Keratinocyte (primary cell): ENCODE measurements at regions not wholly inside any gene's neighbourhood (a gene's known extent, or its start where the extent isn't known, plus 50 kb on each side); places are given as distances from the start of the nearest gene placed in this dataset.

ENCODE experiments used
- DNase-seq: peaks from one replicate; pipeline ENCODE4 v3.0.0-alpha.2; 2011; ENCODE audit warnings: low read depth, missing footprints, low spot score
- FAIRE-seq: peaks from 2 replicates; lab custom pipeline; 2011; peaks lifted over from hg19 to GRCh38; lab: Jason Lieb, UNC
- H2AFZ ChIP-seq: 2 replicates; pipeline ENCODE4 v1.6.0; 2012; ENCODE audit warnings: low read length, control low read depth, inconsistent platforms; ENCODE audit not compliant: control insufficient read depth
- H3K27ac ChIP-seq: 2 replicates; pipeline ENCODE4 v1.5.1; 2011; ENCODE audit warnings: low read length; ENCODE audit not compliant: control insufficient read depth, insufficient read depth
- H3K27me3 ChIP-seq: 3 replicates; pipeline ENCODE4 v1.6.0; 2011; ENCODE audit warnings: low read length; ENCODE audit not compliant: control insufficient read depth, insufficient read depth; ENCODE audit errors: extremely low read depth
- H3K36me3 ChIP-seq, 2 experiments: 2 replicates in 1 of 2; 3 replicates in 1 of 2; pipeline ENCODE4 v1.5.1; 2011; ENCODE audit warnings: low read length in 2 of 2, mild to moderate bottlenecking in 1 of 2; ENCODE audit not compliant: control insufficient read depth in 2 of 2, insufficient read depth in 2 of 2; ENCODE audit errors: extremely low read depth in 1 of 2
- H3K4me1 ChIP-seq: 3 replicates; pipeline ENCODE4 v1.5.1; 2011; ENCODE audit warnings: low read length; ENCODE audit not compliant: control insufficient read depth, insufficient read depth; ENCODE audit errors: extremely low read depth
- H3K4me2 ChIP-seq: 3 replicates; pipeline ENCODE4 v1.6.0; 2011; ENCODE audit warnings: low read depth, low read length; ENCODE audit not compliant: control insufficient read depth, insufficient read depth; ENCODE audit errors: extremely low read depth
- H3K4me3 ChIP-seq, 3 experiments: fragments of 200-600 bp in 1 of 3; sonication (generic) in 1 of 3; 2 replicates in 2 of 3; 3 replicates in 1 of 3; pipeline ENCODE4 v1.5.1; 2011 to 2016; ENCODE audit warnings: low read length in 3 of 3, mild to moderate bottlenecking in 3 of 3, control low read depth in 2 of 3, inconsistent platforms in 1 of 3, low read depth in 1 of 3, mixed read lengths in 1 of 3, mixed run types in 1 of 3, moderate library complexity in 1 of 3; ENCODE audit not compliant: control insufficient read depth in 2 of 3, insufficient read depth in 2 of 3; ENCODE audit errors: extremely low read depth in 1 of 3
- H3K79me2 ChIP-seq: 2 replicates; pipeline ENCODE4 v1.6.0; 2012; ENCODE audit warnings: low read length; ENCODE audit not compliant: control insufficient read depth, insufficient read depth
- H3K9ac ChIP-seq: 3 replicates; pipeline ENCODE4 v1.6.0; 2011; ENCODE audit warnings: low read length; ENCODE audit not compliant: control insufficient read depth, insufficient read depth; ENCODE audit errors: extremely low read depth
- H3K9me1 ChIP-seq: 3 replicates; pipeline ENCODE4 v1.6.0; 2011; ENCODE audit warnings: low read length; ENCODE audit not compliant: control insufficient read depth, insufficient read depth; ENCODE audit errors: extremely low read depth
- H3K9me3 ChIP-seq: 2 replicates; pipeline ENCODE4 v1.5.1; 2012; ENCODE audit warnings: low read depth, low read length; ENCODE audit not compliant: control insufficient read depth
- H4K20me1 ChIP-seq: 3 replicates; pipeline ENCODE4 v1.6.0; 2011; ENCODE audit warnings: low read length; ENCODE audit not compliant: control insufficient read depth, insufficient read depth; ENCODE audit errors: extremely low read depth
- EZH2 ChIP-seq: IDR thresholded peaks from one replicate; pipeline ENCODE4 v1.6.1; 2012; ENCODE audit warnings: inconsistent platforms, mild to moderate bottlenecking, low read length, moderate library complexity
- dilution Hi-C: fragments of 300-500 bp; cut with MboI; formaldehyde crosslinking; loops from one replicate; pipeline ENCODE4 v1.7.0; 2020; ENCODE audit warnings: low sequenced_read_pairs; ENCODE audit not compliant: extremely low pct_ligation_motif_present
- TF ChIP-seq, protein P1 (sequence below), 3 experiments: IDR thresholded peaks in 1 of 3; conservative IDR thresholded peaks in 1 of 3; optimal IDR thresholded peaks in 1 of 3; 2 replicates in 2 of 3; 3 replicates in 1 of 3; pipeline versions ENCODE3 to v1.5.1; 2011; ENCODE audit warnings: low read length in 3 of 3, mild to moderate bottlenecking in 3 of 3, moderate library complexity in 2 of 3, control low read depth in 1 of 3, inconsistent platforms in 1 of 3; ENCODE audit not compliant: insufficient read depth in 2 of 3; ENCODE audit errors: extremely low read depth in 1 of 3

DNA sequence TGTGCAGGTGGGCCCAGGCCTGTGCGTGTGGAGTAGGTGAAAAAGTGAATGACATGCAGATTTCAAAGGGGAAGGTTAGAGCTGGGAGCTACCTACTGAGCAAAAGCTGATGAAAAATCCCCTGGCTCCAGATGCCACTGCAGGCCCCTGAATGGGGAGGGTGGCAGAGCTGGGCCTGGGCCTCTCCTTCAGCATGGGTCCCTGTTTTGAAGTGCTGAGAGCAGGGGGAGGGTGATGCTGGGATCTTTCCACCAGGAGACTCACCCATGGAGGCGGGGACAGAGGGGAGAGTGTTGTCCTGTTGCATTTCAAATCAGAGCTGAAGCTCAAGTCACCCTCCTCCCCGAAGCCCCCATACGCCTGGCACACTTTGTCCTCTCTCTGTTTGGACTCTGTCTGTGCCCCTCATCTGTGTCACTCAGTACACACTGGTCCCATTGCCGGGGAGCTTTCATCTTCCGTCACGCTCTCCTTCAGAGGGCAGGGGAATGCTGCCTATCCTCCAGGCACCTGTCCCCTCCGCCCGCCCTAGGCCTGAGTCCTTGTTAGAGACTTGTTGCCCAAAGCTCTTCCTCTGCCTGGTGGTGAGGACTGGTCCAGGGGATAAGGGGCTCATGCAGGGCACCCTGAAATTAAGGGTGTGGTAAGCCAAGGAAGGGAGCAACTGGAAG lies 206.6 kb downstream of the HAUS1 start:
- dilution Hi-C loops = no loop called here
- Histone ChIP-seq H4K20me1 (no peaks in the 10 kb centered on the region), H3K27me3 (no peaks in the 10 kb centered on the region)

DNA sequence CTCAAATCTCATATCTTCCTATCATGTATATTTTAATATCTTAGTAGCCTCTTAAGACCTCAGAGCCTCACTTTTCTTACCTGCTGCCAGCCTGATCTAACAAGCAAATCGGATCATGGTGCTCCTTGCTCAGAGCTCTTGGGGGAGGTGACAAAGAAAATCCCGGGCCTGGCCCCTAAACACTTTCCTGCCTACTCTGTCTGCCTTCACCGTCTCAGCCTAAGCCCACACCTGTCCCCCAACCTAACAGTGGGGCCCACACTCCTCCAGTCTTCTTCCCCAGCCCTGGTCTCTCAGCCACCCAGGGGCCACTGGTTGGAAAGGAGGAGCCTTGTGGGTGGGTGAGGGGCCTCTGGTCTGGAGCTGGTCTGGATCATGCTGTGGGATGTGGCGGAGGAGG lies 207.3 kb downstream of the HAUS1 start:
- dilution Hi-C loops = no loop called here
- no peaks in the 10 kb centered on the region for H3K9me3 ChIP-seq

More for the DNA sequence above, 206.6 kb downstream of the HAUS1 start:
- Histone ChIP-seq H3K9me1 (no peaks in the 10 kb centered on the region), H3K27ac (no peak overlapping the region), H2AFZ (no peak overlapping the region), H3K79me2 (no peaks in the 10 kb centered on the region), H3K36me3 (no peaks in the 10 kb centered on the region), H3K4me2 (no peak overlapping the region), H3K4me3 (no peak overlapping the region), H3K9ac (no peak overlapping the region), H3K9me3 (no peaks in the 10 kb centered on the region), H3K4me1 (peaks cover 9% of the 10 kb centered on the region)
- no peak for DNase-seq
- TF ChIP-seq EZH2 = no peak
- TF ChIP-seq, protein P1, sequence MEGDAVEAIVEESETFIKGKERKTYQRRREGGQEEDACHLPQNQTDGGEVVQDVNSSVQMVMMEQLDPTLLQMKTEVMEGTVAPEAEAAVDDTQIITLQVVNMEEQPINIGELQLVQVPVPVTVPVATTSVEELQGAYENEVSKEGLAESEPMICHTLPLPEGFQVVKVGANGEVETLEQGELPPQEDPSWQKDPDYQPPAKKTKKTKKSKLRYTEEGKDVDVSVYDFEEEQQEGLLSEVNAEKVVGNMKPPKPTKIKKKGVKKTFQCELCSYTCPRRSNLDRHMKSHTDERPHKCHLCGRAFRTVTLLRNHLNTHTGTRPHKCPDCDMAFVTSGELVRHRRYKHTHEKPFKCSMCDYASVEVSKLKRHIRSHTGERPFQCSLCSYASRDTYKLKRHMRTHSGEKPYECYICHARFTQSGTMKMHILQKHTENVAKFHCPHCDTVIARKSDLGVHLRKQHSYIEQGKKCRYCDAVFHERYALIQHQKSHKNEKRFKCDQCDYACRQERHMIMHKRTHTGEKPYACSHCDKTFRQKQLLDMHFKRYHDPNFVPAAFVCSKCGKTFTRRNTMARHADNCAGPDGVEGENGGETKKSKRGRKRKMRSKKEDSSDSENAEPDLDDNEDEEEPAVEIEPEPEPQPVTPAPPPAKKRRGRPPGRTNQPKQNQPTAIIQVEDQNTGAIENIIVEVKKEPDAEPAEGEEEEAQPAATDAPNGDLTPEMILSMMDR (optimal IDR thresholded peaks at IDR 0.05 in 1 of 3, IDR thresholded peaks at IDR 0.05 in 1 of 3, conservative IDR thresholded peaks at IDR 0.05 in 1 of 3; ENCODE audit: extremely low read depth in 1 of 3, insufficient read depth in 2 of 3, low read length in 3 of 3) = no peak
- no peak for FAIRE-seq

More for the DNA sequence above, 207.3 kb downstream of the HAUS1 start:
- Histone ChIP-seq H3K79me2 (no peaks in the 10 kb centered on the region), H4K20me1 (no peaks in the 10 kb centered on the region), H3K4me1 (peaks cover 9% of the 10 kb centered on the region), H3K9me1 (no peaks in the 10 kb centered on the region), H2AFZ (no peak overlapping the region), H3K36me3 (no peaks in the 10 kb centered on the region), H3K27ac (no peak overlapping the region), H3K9ac (no peak overlapping the region), H3K4me3 (no peak overlapping the region), H3K27me3 (no peaks in the 10 kb centered on the region), H3K4me2 (no peak overlapping the region)
- DNase-seq = no peak
- TF ChIP-seq EZH2 = no peak
- TF ChIP-seq, protein P1 (optimal IDR thresholded peaks at IDR 0.05 in 1 of 3, IDR thresholded peaks at IDR 0.05 in 1 of 3, conservative IDR thresholded peaks at IDR 0.05 in 1 of 3; ENCODE audit: extremely low read depth in 1 of 3, insufficient read depth in 2 of 3, low read length in 3 of 3) = no peak
- no peak for FAIRE-seq
